OCI-LY1 (cell line): ENCODE measurements at regions not wholly inside any gene's neighbourhood (a gene's known extent, or its start where the extent isn't known, plus 50 kb on each side); places are given as distances from the start of the nearest gene placed in this dataset.

Source experiments
- H2AFZ ChIP-seq: fragments of 200-600 bp; sonication (generic), shearing (Covaris generic); 2 replicates; pipeline ENCODE4 v1.6.0; 2014; ENCODE audit warnings: antibody characterized with exemption, mild to moderate bottlenecking, low read length
- H3F3A ChIP-seq: fragments of 200-600 bp; sonication (generic), shearing (Covaris generic); 2 replicates; pipeline ENCODE4 v1.6.0; 2014; ENCODE audit warnings: mild to moderate bottlenecking, antibody characterized with exemption, low read length, moderate library complexity; ENCODE audit not compliant: insufficient read depth
- H3K27ac ChIP-seq: fragments of 200-600 bp; sonication (generic); 2 replicates; pipeline ENCODE4 v1.5.1; 2014; ENCODE audit warnings: low read length, mixed run types, mild to moderate bottlenecking, low read depth; ENCODE audit not compliant: poor library complexity, severe bottlenecking
- H3K27me3 ChIP-seq: fragments of 200-600 bp; sonication (generic); 2 replicates; pipeline ENCODE4 v1.6.0; 2014; ENCODE audit warnings: antibody characterized with exemption, mild to moderate bottlenecking, low read length, moderate library complexity; ENCODE audit not compliant: insufficient read depth
- H3K36me3 ChIP-seq: fragments of 200-600 bp; sonication (generic); 2 replicates; pipeline ENCODE4 v1.6.1; 2014; ENCODE audit warnings: mild to moderate bottlenecking, antibody characterized with exemption, low read length, moderate library complexity, mixed read lengths; ENCODE audit not compliant: insufficient read depth
- H3K4me1 ChIP-seq: fragments of 200-600 bp; sonication (generic); 2 replicates; pipeline ENCODE4 v1.5.1; 2014; ENCODE audit warnings: mild to moderate bottlenecking, low read length, moderate library complexity; ENCODE audit not compliant: insufficient read depth, severe bottlenecking
- H3K4me2 ChIP-seq: fragments of 200-600 bp; sonication (generic), shearing (Covaris generic); 2 replicates; pipeline ENCODE4 v1.6.1; 2014; ENCODE audit warnings: low read length
- H3K4me3 ChIP-seq: fragments of 200-600 bp; sonication (generic); 2 replicates; pipeline ENCODE4 v1.5.1; 2014; ENCODE audit warnings: low read length, low read depth, mild to moderate bottlenecking, mixed read lengths; ENCODE audit not compliant: poor library complexity, severe bottlenecking
- H3K79me2 ChIP-seq: fragments of 200-600 bp; shearing (Covaris generic); 2 replicates; pipeline ENCODE4 v1.6.1; 2016; ENCODE audit warnings: mixed run types, low read length, mixed read lengths; ENCODE audit not compliant: insufficient read depth
- H3K9ac ChIP-seq: fragments of 200-600 bp; sonication (generic), shearing (Covaris generic); 2 replicates; pipeline ENCODE4 v1.6.1; 2014; ENCODE audit warnings: mild to moderate bottlenecking, low read length, mixed read lengths
- H3K9me2 ChIP-seq: fragments of 200-600 bp; sonication (generic), shearing (Covaris generic); 2 replicates; pipeline ENCODE4 v1.6.1; 2014; ENCODE audit warnings: low read depth, mild to moderate bottlenecking, low read length, mixed read lengths
- H3K9me3 ChIP-seq: fragments of 200-600 bp; shearing (Covaris generic); 2 replicates; pipeline ENCODE4 v1.6.1; 2014; ENCODE audit warnings: low read length, mixed read lengths
- H4K20me1 ChIP-seq: fragments of 200-600 bp; sonication (generic), shearing (Covaris generic); 2 replicates; pipeline ENCODE4 v1.6.0; 2016; ENCODE audit warnings: mild to moderate bottlenecking, low read length; ENCODE audit not compliant: insufficient read depth
- EZH2 ChIP-seq: fragments of 200-600 bp; sonication (generic), shearing (Covaris generic); IDR thresholded peaks from 2 replicates; pipeline ENCODE4 v1.8.0; 2017; ENCODE audit warnings: borderline replicate concordance, mixed run types, mild to moderate bottlenecking, antibody characterized with exemption, low read length, moderate library complexity, mixed read lengths
- TF ChIP-seq, protein P1 (sequence below): fragments of 200-600 bp; sonication (generic), shearing (Covaris generic); IDR thresholded peaks from 2 replicates; pipeline ENCODE4 v1.5.1; 2017; ENCODE audit warnings: mild to moderate bottlenecking, antibody characterized with exemption, low read length, moderate library complexity, mixed read lengths

DNA sequence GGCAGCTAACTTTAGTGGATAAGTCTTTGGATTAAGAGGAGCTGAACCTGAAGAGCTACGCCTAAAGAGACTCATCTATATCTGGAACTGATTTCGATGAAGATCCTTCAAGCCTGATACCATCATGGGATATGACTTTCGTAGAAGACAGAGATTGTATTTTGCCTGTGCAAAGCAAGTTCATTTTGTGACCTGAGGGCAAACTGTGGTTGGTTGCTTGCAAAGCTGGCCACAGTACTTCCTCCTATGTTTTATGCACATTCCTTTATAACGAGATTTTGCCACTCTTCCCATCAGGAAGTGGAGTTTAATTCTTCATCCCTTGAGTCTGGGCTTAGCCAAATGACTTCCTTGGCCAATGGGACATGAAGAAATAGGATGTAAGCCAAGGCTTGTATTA is 519.3 kb upstream of the NR3C2 start:
- Histone ChIP-seq H3F3A (no peaks in the 10 kb centered on the region), H3K27me3 (no peaks in the 10 kb centered on the region), H3K36me3 (no peaks in the 10 kb centered on the region), H3K9me3 (no peaks in the 10 kb centered on the region), H3K4me2 (no peak overlapping the region), H3K79me2 (no peaks in the 10 kb centered on the region), H3K9me2 (no peaks in the 10 kb centered on the region), H3K4me1 (no peaks in the 10 kb centered on the region), H3K27ac (no peak overlapping the region), H4K20me1 (no peaks in the 10 kb centered on the region), H2AFZ (no peak overlapping the region), H3K4me3 (no peak overlapping the region), H3K9ac (no peak overlapping the region)
- TF ChIP-seq, protein P1, sequence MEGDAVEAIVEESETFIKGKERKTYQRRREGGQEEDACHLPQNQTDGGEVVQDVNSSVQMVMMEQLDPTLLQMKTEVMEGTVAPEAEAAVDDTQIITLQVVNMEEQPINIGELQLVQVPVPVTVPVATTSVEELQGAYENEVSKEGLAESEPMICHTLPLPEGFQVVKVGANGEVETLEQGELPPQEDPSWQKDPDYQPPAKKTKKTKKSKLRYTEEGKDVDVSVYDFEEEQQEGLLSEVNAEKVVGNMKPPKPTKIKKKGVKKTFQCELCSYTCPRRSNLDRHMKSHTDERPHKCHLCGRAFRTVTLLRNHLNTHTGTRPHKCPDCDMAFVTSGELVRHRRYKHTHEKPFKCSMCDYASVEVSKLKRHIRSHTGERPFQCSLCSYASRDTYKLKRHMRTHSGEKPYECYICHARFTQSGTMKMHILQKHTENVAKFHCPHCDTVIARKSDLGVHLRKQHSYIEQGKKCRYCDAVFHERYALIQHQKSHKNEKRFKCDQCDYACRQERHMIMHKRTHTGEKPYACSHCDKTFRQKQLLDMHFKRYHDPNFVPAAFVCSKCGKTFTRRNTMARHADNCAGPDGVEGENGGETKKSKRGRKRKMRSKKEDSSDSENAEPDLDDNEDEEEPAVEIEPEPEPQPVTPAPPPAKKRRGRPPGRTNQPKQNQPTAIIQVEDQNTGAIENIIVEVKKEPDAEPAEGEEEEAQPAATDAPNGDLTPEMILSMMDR = no peak
- TF ChIP-seq EZH2 = no peak

DNA sequence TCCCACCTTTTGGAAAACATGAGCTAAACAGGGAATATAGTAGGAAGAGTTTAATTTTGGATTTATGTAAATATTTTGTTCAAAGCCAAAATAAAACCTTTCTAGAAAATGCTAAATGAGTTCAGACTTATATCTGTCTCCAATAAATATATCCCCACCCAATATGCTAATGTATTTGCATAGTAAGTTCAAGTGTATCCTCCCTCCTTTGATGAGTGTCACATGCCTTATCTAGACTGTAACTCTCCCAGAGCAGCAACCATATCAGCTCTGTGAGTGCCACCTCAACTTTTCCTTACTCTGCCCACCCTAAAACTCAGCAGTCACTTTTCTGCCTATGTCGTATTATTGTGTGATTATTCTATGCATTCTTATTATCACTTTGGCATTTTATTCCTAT is 516.1 kb upstream of the NR3C2 start:
- Histone ChIP-seq H3K9me2 (no peaks in the 10 kb centered on the region), H3K79me2 (no peaks in the 10 kb centered on the region), H3K9ac (no peak overlapping the region), H3K27ac (no peak overlapping the region), H2AFZ (no peak overlapping the region), H3K4me2 (no peak overlapping the region), H3K9me3 (no peaks in the 10 kb centered on the region), H3K27me3 (no peaks in the 10 kb centered on the region), H3F3A (no peaks in the 10 kb centered on the region), H3K4me3 (no peak overlapping the region), H4K20me1 (no peaks in the 10 kb centered on the region), H3K36me3 (no peaks in the 10 kb centered on the region), H3K4me1 (peaks cover 4% of the 10 kb centered on the region)
- TF ChIP-seq, protein P1 = no peak
- TF ChIP-seq EZH2 = no peak

DNA sequence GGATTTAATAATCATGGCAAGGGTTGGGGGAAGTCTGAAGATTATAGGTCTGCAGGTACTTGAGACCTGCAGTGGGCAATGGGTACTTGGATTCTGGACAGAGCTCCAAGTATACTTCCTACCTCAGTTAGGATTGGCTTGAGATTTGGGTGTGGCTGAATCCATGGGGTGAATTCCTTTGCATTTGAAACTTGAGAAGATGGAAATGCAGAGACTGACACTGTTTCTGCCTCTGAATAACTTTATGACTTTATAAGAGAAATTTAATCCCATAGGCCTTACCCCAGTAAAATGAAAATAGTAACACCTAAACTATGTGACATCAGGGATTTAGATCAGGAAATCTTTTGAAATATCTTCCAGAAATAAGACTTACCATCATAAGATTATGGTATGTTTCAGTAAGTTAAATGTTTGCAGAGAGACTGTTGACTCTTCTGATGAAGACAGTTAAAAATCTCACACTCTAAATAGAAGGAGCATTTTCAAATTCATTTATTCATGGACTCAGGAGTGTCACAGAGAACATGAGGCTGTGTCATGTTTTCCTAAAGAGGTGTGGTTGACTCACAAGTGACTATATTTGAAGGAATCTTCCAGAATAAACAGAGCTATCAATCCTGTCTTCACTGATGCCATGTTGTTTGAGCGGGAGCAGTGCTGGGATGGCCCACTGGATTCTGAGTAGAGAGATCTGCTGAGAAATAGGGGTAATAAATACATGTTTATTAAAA is 513.5 kb upstream of the NR3C2 start:
- no peaks in the 10 kb centered on the region for H3K36me3 ChIP-seq
- peaks cover 4% of the 10 kb centered on the region for H3K4me1 ChIP-seq
- no peak overlapping the region for H3K4me2 ChIP-seq
- no peaks in the 10 kb centered on the region for H3K9me3 ChIP-seq
- no peak overlapping the region for H3K27ac ChIP-seq
- no peak for TF ChIP-seq EZH2
- TF ChIP-seq, protein P1 = no peak
- H2AFZ ChIP-seq = no peak overlapping the region
- H3K27me3 ChIP-seq = no peaks in the 10 kb centered on the region
- no peaks in the 10 kb centered on the region for H4K20me1 ChIP-seq
- H3K79me2 ChIP-seq = no peaks in the 10 kb centered on the region
- no peak overlapping the region for H3K4me3 ChIP-seq
- H3F3A ChIP-seq = no peaks in the 10 kb centered on the region
- no peaks in the 10 kb centered on the region for H3K9me2 ChIP-seq
- no peak overlapping the region for H3K9ac ChIP-seq
